ENCODE measurements at regions not wholly inside any gene's neighbourhood (a gene's known extent, or its start where the extent isn't known, plus 50 kb on each side); places are given as distances from the start of the nearest gene placed in this dataset.

DNA sequence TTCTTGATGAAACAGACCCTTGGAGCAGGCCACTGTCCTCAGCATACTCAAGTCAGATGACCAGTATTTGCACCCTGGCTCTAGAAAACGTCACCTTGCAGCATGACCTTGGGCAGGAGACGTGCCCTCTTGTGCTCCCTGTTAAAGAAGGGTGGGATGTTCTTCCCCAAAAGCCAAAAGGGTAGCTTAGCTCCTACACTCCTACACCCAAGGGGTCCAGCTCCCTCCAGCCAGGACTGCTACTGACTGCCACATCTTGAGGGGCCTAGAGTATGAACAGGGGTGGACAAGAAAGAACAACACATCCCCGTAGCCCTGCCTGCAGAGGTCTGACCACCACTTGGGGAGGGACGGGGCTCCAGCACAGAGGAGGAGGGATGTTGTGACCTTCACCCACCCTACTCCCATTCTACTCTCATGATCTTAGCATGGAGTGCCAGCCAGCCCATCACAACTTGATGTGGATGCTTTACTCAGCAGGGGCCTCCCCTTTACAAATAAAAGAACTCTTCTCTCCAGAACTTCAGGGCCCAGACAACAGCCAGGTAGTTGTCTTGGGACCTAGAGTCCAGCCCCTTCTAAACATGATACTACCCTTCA is 165.3 kb upstream of the ZMIZ1 start (continued):
- TF ChIP-seq, protein P1, sequence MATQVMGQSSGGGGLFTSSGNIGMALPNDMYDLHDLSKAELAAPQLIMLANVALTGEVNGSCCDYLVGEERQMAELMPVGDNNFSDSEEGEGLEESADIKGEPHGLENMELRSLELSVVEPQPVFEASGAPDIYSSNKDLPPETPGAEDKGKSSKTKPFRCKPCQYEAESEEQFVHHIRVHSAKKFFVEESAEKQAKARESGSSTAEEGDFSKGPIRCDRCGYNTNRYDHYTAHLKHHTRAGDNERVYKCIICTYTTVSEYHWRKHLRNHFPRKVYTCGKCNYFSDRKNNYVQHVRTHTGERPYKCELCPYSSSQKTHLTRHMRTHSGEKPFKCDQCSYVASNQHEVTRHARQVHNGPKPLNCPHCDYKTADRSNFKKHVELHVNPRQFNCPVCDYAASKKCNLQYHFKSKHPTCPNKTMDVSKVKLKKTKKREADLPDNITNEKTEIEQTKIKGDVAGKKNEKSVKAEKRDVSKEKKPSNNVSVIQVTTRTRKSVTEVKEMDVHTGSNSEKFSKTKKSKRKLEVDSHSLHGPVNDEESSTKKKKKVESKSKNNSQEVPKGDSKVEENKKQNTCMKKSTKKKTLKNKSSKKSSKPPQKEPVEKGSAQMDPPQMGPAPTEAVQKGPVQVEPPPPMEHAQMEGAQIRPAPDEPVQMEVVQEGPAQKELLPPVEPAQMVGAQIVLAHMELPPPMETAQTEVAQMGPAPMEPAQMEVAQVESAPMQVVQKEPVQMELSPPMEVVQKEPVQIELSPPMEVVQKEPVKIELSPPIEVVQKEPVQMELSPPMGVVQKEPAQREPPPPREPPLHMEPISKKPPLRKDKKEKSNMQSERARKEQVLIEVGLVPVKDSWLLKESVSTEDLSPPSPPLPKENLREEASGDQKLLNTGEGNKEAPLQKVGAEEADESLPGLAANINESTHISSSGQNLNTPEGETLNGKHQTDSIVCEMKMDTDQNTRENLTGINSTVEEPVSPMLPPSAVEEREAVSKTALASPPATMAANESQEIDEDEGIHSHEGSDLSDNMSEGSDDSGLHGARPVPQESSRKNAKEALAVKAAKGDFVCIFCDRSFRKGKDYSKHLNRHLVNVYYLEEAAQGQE (IDR thresholded peaks at IDR 0.05; ENCODE audit: low read depth, low read length): no peak
- no peak for TF ChIP-seq CHD2 (IDR thresholded peaks at IDR 0.05; ENCODE audit: low read length, partially characterized antibody)
- no peak for TF ChIP-seq ZBTB33 (IDR thresholded peaks at IDR 0.05; ENCODE audit: borderline replicate concordance, low read depth)

- Histone ChIP-seq H3K9ac (no peak overlapping the region), H3K4me2 (no peak overlapping the region), H3F3A (replicated peaks; ENCODE audit: insufficient read depth) (no peaks in the 10 kb centered on the region), H3K27me3 (ENCODE audit: insufficient read depth) (no peaks in the 10 kb centered on the region), H3K79me2 (ENCODE audit: insufficient read depth) (no peaks in the 10 kb centered on the region), H3K4me3 (ENCODE audit: low read depth in 2 of 2, low read length in 1 of 2) (no peak overlapping the region), H3K9me2 (no peaks in the 10 kb centered on the region), H3K27ac (ENCODE audit: low read depth in 2 of 2, low read length in 1 of 2) (no peak overlapping the region), H3K9me3 (no peaks in the 10 kb centered on the region), H4K20me1 (ENCODE audit: insufficient read depth) (no peaks in the 10 kb centered on the region), H2AFZ (ENCODE audit: low read depth) (no peak overlapping the region), H3K36me3 (replicated peaks in 1 of 2; ENCODE audit: control insufficient read depth in 1 of 2, insufficient read depth in 2 of 2, low read length in 1 of 2) (no peaks in the 10 kb centered on the region), H3K4me1 (ENCODE audit: control insufficient read depth in 1 of 2, insufficient read depth in 2 of 2, low read depth in 1 of 2, low read length in 1 of 2) (peaks cover 0 to 12% of the 10 kb centered on the region in 2 experiments; a peak in 1 of 4 replicates)
- POLR2A ChIA-PET: no interaction called here
- 90% methylated on average over 2 of the region's 5 CpGs for WGBS (ENCODE audit: low lambda C conversion rate)
- no peak for DNase-seq
- TF ChIP-seq RAD21 (IDR thresholded peaks at IDR 0.05; ENCODE audit: low read length) (no peak), GABPA (IDR thresholded peaks at IDR 0.05; ENCODE audit: low read depth) (no peak)
- CTCF ChIA-PET: no interaction called here
Measured at GRCh38 chr10:78904196-78904595, 164.6 kb upstream of the ZMIZ1 start.

GRCh38 chr10:78905015-78905956 is 163.5 kb upstream of the ZMIZ1 start:
- no peak overlapping the region for H3K4me2 ChIP-seq
- H3K9ac ChIP-seq: no peak overlapping the region
- no peak overlapping the region for H3K4me3 ChIP-seq (ENCODE audit: low read depth in 2 of 2, low read length in 1 of 2)
- WGBS (ENCODE audit: low lambda C conversion rate): 73% methylated on average over 12 of the region's 12 CpGs
- H3K27me3 ChIP-seq (ENCODE audit: insufficient read depth): no peaks in the 10 kb centered on the region
- H3K27ac ChIP-seq (ENCODE audit: low read depth in 2 of 2, low read length in 1 of 2): no peak overlapping the region
- DNase-seq: no peak
- H3K36me3 ChIP-seq (replicated peaks in 1 of 2; ENCODE audit: control insufficient read depth in 1 of 2, insufficient read depth in 2 of 2, low read length in 1 of 2): no peaks in the 10 kb centered on the region
- H3F3A ChIP-seq (replicated peaks; ENCODE audit: insufficient read depth): no peaks in the 10 kb centered on the region
- ChIA-PET CTCF (no interaction called here), POLR2A (no interaction called here)
- no peak overlapping the region for H2AFZ ChIP-seq (ENCODE audit: low read depth)
- peaks cover 0 to 11% of the 10 kb centered on the region in 2 experiments; a peak in 1 of 4 replicates for H3K4me1 ChIP-seq (ENCODE audit: control insufficient read depth in 1 of 2, insufficient read depth in 2 of 2, low read depth in 1 of 2, low read length in 1 of 2)
- H4K20me1 ChIP-seq (ENCODE audit: insufficient read depth): no peaks in the 10 kb centered on the region
- no peaks in the 10 kb centered on the region for H3K79me2 ChIP-seq (ENCODE audit: insufficient read depth)
- no peaks in the 10 kb centered on the region for H3K9me2 ChIP-seq
- H3K9me3 ChIP-seq: no peaks in the 10 kb centered on the region
- TF ChIP-seq ELF1 (IDR thresholded peaks at IDR 0.05) (no peak), TEAD4 (IDR thresholded peaks at IDR 0.05; ENCODE audit: borderline replicate concordance, insufficient read depth) (no peak), SIN3A (IDR thresholded peaks at IDR 0.05; ENCODE audit: borderline replicate concordance, low read depth, low read length) (no peak), GABPA (IDR thresholded peaks at IDR 0.05; ENCODE audit: low read depth) (no peak), MXI1 (IDR thresholded peaks at IDR 0.05; ENCODE audit: low read depth, low read length) (no peak), NRF1 (IDR thresholded peaks at IDR 0.05; ENCODE audit: low read depth, low read length) (no peak), EP300 (IDR thresholded peaks at IDR 0.05; ENCODE audit: borderline replicate concordance in 1 of 2, low read depth in 1 of 2, low read length in 1 of 2) (no peak), RCOR1 (IDR thresholded peaks at IDR 0.05; ENCODE audit: low read length) (no peak), GATA2 (CRISPR knock-in tag; IDR thresholded peaks at IDR 0.05) (no peak)
- TF ChIP-seq, protein P2, sequence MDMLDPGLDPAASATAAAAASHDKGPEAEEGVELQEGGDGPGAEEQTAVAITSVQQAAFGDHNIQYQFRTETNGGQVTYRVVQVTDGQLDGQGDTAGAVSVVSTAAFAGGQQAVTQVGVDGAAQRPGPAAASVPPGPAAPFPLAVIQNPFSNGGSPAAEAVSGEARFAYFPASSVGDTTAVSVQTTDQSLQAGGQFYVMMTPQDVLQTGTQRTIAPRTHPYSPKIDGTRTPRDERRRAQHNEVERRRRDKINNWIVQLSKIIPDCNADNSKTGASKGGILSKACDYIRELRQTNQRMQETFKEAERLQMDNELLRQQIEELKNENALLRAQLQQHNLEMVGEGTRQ (IDR thresholded peaks at IDR 0.05; ENCODE audit: borderline replicate concordance, low read depth, low read length): no peak
- TF ChIP-seq, protein P3, sequence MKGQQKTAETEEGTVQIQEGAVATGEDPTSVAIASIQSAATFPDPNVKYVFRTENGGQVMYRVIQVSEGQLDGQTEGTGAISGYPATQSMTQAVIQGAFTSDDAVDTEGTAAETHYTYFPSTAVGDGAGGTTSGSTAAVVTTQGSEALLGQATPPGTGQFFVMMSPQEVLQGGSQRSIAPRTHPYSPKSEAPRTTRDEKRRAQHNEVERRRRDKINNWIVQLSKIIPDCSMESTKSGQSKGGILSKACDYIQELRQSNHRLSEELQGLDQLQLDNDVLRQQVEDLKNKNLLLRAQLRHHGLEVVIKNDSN (IDR thresholded peaks at IDR 0.05; ENCODE audit: borderline replicate concordance, low read depth): no peak
